H1 (cell line): ENCODE measurements at regions not wholly inside any gene's neighbourhood (a gene's known extent, or its start where the extent isn't known, plus 50 kb on each side); places are given as distances from the start of the nearest gene placed in this dataset.

ENCODE experiments used
- CTCF ChIA-PET: fragments of 300-600 bp; sonication (Branson Sonifier 250); formaldehyde crosslinking; loops from one replicate; lab custom pipeline; 2021; ENCODE audit not compliant: partially characterized antibody; lab: Charles Lee
- POLR2A ChIA-PET: fragments of 300-600 bp; sonication (Branson Sonifier 250); formaldehyde crosslinking; loops from one replicate; lab custom pipeline; 2021; ENCODE audit warnings: inconsistent platforms; ENCODE audit not compliant: partially characterized antibody; lab: Charles Lee
- DNase-seq, 2 experiments: peaks; one replicate each; pipeline versions ENCODE4 v3.0.0 to v3.0.0-alpha.2; 2010 to 2022; ENCODE audit warnings: low spot score in 2 of 2, low read depth in 1 of 2, mixed read lengths in 1 of 2
- FAIRE-seq: peaks from 2 replicates; lab custom pipeline; 2011; peaks lifted over from hg19 to GRCh38; lab: Jason Lieb, UNC
- H2AFZ ChIP-seq: 2 replicates; pipeline ENCODE4 v1.8.1; 2012; ENCODE audit warnings: low read length, inconsistent platforms
- H2AK5ac ChIP-seq: 2 replicates; pipeline ENCODE4 v1.6.1; 2013; ENCODE audit warnings: low read depth, low read length
- H2BK120ac ChIP-seq: replicated peaks from 2 replicates; pipeline ENCODE3; 2013; ENCODE audit warnings: low read depth, low read length, inconsistent platforms
- H2BK12ac ChIP-seq: 2 replicates; pipeline ENCODE4 v1.6.1; 2013; ENCODE audit warnings: low read depth, low read length
- H2BK15ac ChIP-seq: 2 replicates; pipeline ENCODE4 v1.6.1; 2013; ENCODE audit warnings: low read length
- H2BK20ac ChIP-seq: 2 replicates; pipeline ENCODE4 v1.6.1; 2013; ENCODE audit warnings: low read length
- H2BK5ac ChIP-seq: 2 replicates; pipeline ENCODE4 v1.6.1; 2013; ENCODE audit warnings: low read depth, low read length
- H3K14ac ChIP-seq: 2 replicates; pipeline ENCODE4 v1.6.1; 2013; ENCODE audit warnings: inconsistent platforms; ENCODE audit not compliant: insufficient read length
- H3K18ac ChIP-seq: 2 replicates; pipeline ENCODE4 v1.6.1; 2013; ENCODE audit warnings: low read length; ENCODE audit errors: extremely low read depth
- H3K23ac ChIP-seq: 2 replicates; pipeline ENCODE4 v1.6.1; 2013; ENCODE audit warnings: inconsistent platforms; ENCODE audit not compliant: insufficient read length
- H3K23me2 ChIP-seq: 2 replicates; pipeline ENCODE4 v1.6.1; 2013; ENCODE audit warnings: low read depth, low read length
- H3K27ac ChIP-seq: 2 replicates; pipeline ENCODE4 v1.6.1; 2011; ENCODE audit warnings: low read depth, low read length, inconsistent platforms
- H3K27me3 ChIP-seq, 4 experiments: replicated peaks in 1 of 4; 1 replicate in 1 of 4; 2 replicates in 3 of 4; pipeline versions ENCODE4 v1.6.1 to v1.8.1; 2011 to 2013; ENCODE audit warnings: low read length in 3 of 4, mild to moderate bottlenecking in 3 of 4, inconsistent platforms in 2 of 4, mixed read lengths in 2 of 4, moderate library complexity in 1 of 4; ENCODE audit not compliant: control insufficient read depth in 3 of 4, insufficient read depth in 3 of 4; ENCODE audit errors: extremely low read depth in 1 of 4
- H3K36me3 ChIP-seq, 4 experiments: 2 replicates each; pipeline versions ENCODE4 v1.6.1 to v1.8.1; 2011 to 2013; ENCODE audit warnings: mild to moderate bottlenecking in 4 of 4, low read length in 3 of 4, moderate library complexity in 2 of 4, control low read depth in 1 of 4, inconsistent platforms in 1 of 4; ENCODE audit not compliant: insufficient read depth in 4 of 4, control insufficient read depth in 2 of 4
- H3K4ac ChIP-seq: replicated peaks from 2 replicates; pipeline ENCODE3; 2013; ENCODE audit warnings: low read length, low read depth, mixed read lengths, inconsistent platforms; ENCODE audit not compliant: insufficient read length
- H3K4me1 ChIP-seq, 4 experiments: replicated peaks in 1 of 4; 1 replicate in 1 of 4; 2 replicates in 3 of 4; pipeline versions ENCODE4 v1.6.1 to v1.8.1; 2011 to 2013; ENCODE audit warnings: low read length in 3 of 4, inconsistent platforms in 2 of 4, mixed read lengths in 1 of 4; ENCODE audit not compliant: insufficient read depth in 4 of 4, control insufficient read depth in 3 of 4
- H3K4me2 ChIP-seq, 2 experiments: 2 replicates each; pipeline versions ENCODE4 v1.6.1 to v1.8.1; 2011 to 2013; ENCODE audit warnings: low read depth in 2 of 2, low read length in 2 of 2, control low read depth in 1 of 2, inconsistent platforms in 1 of 2, mild to moderate bottlenecking in 1 of 2; ENCODE audit not compliant: insufficient read depth in 1 of 2
- H3K4me3 ChIP-seq, 4 experiments: fragments of 200-600, 300-600 bp in 1 of 4; sonication (generic), shearing (Covaris generic), sonication (Bioruptor Twin) in 1 of 4; 2 replicates each; pipeline versions ENCODE4 v1.5.1 to v1.8.1; 2011 to 2016; ENCODE audit warnings: low read length in 4 of 4, low read depth in 3 of 4, control low read depth in 2 of 4, inconsistent platforms in 2 of 4, mild to moderate bottlenecking in 2 of 4, mixed read lengths in 1 of 4, moderate library complexity in 1 of 4; ENCODE audit not compliant: insufficient read depth in 2 of 4; ENCODE audit errors: extremely low read depth in 1 of 4
- H3K56ac ChIP-seq: replicated peaks from 2 replicates; pipeline ENCODE3; 2013; ENCODE audit warnings: low read depth, mild to moderate bottlenecking, mixed read lengths, low read length, inconsistent platforms; ENCODE audit not compliant: insufficient read length
- H3K79me1 ChIP-seq: 2 replicates; pipeline ENCODE4 v1.6.1; 2013; ENCODE audit warnings: low read depth, low read length, control low read depth
- H3K79me2 ChIP-seq, 2 experiments: 2 replicates each; pipeline versions ENCODE4 v1.6.1 to v1.8.1; 2012 to 2013; ENCODE audit warnings: low read length in 2 of 2, mild to moderate bottlenecking in 2 of 2, inconsistent platforms in 1 of 2; ENCODE audit not compliant: insufficient read depth in 2 of 2, control insufficient read depth in 1 of 2
- H3K9ac ChIP-seq, 4 experiments: replicated peaks in 1 of 4; 1 replicate in 1 of 4; 2 replicates in 3 of 4; pipeline versions ENCODE4 v1.6.1 to v1.8.1; 2011 to 2013; ENCODE audit warnings: low read depth in 3 of 4, low read length in 3 of 4, control low read depth in 2 of 4, mild to moderate bottlenecking in 2 of 4, moderate library complexity in 2 of 4, inconsistent platforms in 1 of 4; ENCODE audit errors: extremely low read depth in 1 of 4
- H3K9me3 ChIP-seq, 2 experiments: 2 replicates each; pipeline versions ENCODE4 v1.6.1 to v1.8.1; 2012 to 2013; ENCODE audit warnings: mild to moderate bottlenecking in 2 of 2, moderate library complexity in 2 of 2, control low read depth in 1 of 2, inconsistent platforms in 1 of 2, low read depth in 1 of 2, low read length in 1 of 2, mixed read lengths in 1 of 2; ENCODE audit not compliant: insufficient read depth in 2 of 2
- H4K20me1 ChIP-seq, 2 experiments: replicated peaks in 1 of 2; 2 replicates each; pipeline versions ENCODE3 to v1.8.1; 2011 to 2013; ENCODE audit warnings: inconsistent platforms in 2 of 2, low read length in 2 of 2, mild to moderate bottlenecking in 1 of 2; ENCODE audit not compliant: insufficient read depth in 2 of 2, control insufficient read depth in 1 of 2
- H4K5ac ChIP-seq: 2 replicates; pipeline ENCODE4 v1.6.1; 2013; ENCODE audit warnings: low read length, low read depth, mixed read lengths, inconsistent platforms; ENCODE audit not compliant: insufficient read length
- H4K8ac ChIP-seq: 2 replicates; pipeline ENCODE4 v1.8.0; 2013; ENCODE audit warnings: mild to moderate bottlenecking, moderate library complexity, low read length, inconsistent platforms; ENCODE audit not compliant: insufficient read depth; ENCODE audit errors: extremely low read depth
- H4K91ac ChIP-seq: replicated peaks from 2 replicates; pipeline ENCODE3; 2013; ENCODE audit warnings: low read length, mixed read lengths, inconsistent platforms; ENCODE audit not compliant: insufficient read length
- BCL11A ChIP-seq, 2 experiments: IDR thresholded peaks; one replicate each; pipeline ENCODE4 v1.6.1; 2011; ENCODE audit warnings: low read depth in 2 of 2, low read length in 2 of 2, mild to moderate bottlenecking in 2 of 2
- EZH2 ChIP-seq: fragments of 200-600 bp; sonication (generic); IDR thresholded peaks from 2 replicates; pipeline ENCODE4 v1.7.1; 2012; ENCODE audit warnings: low read depth, mild to moderate bottlenecking, moderate library complexity, low read length, inconsistent platforms; ENCODE audit not compliant: severe bottlenecking
- FOSL1 ChIP-seq: IDR thresholded peaks from 2 replicates; pipeline ENCODE4 v1.6.1; 2011; ENCODE audit warnings: mild to moderate bottlenecking, low read depth, low read length, moderate library complexity; ENCODE audit not compliant: insufficient read depth
- POLR2A ChIP-seq, 2 experiments: IDR thresholded peaks; 1 replicate in 1 of 2; 2 replicates in 1 of 2; pipeline ENCODE4 v1.6.1; 2011; ENCODE audit warnings: low read depth in 2 of 2, low read length in 2 of 2, mild to moderate bottlenecking in 2 of 2; ENCODE audit errors: control extremely low read depth in 1 of 2
- WGBS, 2 experiments: shearing (Covaris generic) in 1 of 2; methylation state at CpG; one replicate each; pipeline versions ENCODE4 v1.1.6 to v1.1.7; 2013 to 2015; ENCODE audit warnings: low lambda C conversion rate in 2 of 2, mixed read lengths in 2 of 2, inconsistent platforms in 1 of 2, low coverage in 1 of 2, missing lambda C conversion rate in 1 of 2; ENCODE audit not compliant: insufficient replicate concordance in 2 of 2, insufficient coverage in 1 of 2, insufficient read length in 1 of 2; ENCODE audit errors: extremely low coverage in 1 of 2, missing lambda C conversion rate in 1 of 2; 5-methylcytosine and 5-hydroxymethylcytosine counted together

DNA sequence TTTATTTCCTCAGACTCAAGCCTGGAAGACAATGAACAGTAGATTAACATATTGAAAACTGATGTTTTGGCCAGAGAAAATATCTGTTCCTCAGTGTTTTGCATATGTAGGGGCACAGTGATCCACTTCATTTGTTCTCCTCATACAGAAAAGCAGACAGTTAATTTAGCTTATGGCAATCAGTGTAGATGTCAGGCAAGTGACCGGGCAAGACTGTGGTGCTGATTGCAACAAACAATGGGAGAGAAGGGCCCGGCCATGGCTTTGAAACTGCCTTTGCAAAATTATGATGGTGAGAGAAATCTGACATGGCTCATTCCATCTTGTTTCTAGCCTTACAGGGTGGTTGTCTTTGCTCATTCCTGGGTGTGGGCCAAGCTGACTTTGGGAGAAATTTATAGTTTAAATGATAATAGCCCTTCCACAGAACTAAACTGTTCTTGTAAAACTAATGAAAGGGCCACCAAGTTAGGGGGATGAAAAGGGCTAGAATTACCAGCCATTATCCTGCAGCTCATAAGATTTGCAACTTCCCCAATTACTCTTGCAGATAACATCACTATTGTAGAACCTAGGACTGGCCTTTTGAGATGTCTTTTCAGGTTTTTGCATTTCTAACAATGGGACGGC lies 220.3 kb downstream of the KTN1 start:
- WGBS, 2 experiments: 57% methylated on average over 3 of the region's 3 CpGs; no CpG with 5 or more reads in 1 of the 2 experiments
- no peak overlapping the region for H3K4me3 ChIP-seq

More for the DNA sequence above, 220.3 kb downstream of the KTN1 start:
- Histone ChIP-seq H2BK12ac (no peak overlapping the region), H2BK15ac (no peak overlapping the region), H3K4me2 (peak overlapping the region; percentile 7 to 10; a peak in 2 of 4 replicates), H4K5ac (no peak overlapping the region), H3K79me1 (no peaks in the 10 kb centered on the region), H3K23me2 (no peaks in the 10 kb centered on the region), H3K27ac (no peak overlapping the region), H3K4me1 (peaks cover 0 to 24% (median 18%) of the 10 kb centered on the region in 4 experiments), H4K91ac (no peak overlapping the region), H3K56ac (no peak overlapping the region), H3K36me3 (no peaks in the 10 kb centered on the region; a peak in 1 of 8 replicates), H2BK20ac (no peak overlapping the region), H3K79me2 (no peaks in the 10 kb centered on the region), H3K9me3 (peaks cover 0 to 7% of the 10 kb centered on the region in 2 experiments; a peak in 2 of 4 replicates), H3K14ac (no peak overlapping the region), H2AFZ (no peak overlapping the region), H3K4ac (no peak overlapping the region), H2AK5ac (no peak overlapping the region), H2BK5ac (peak overlapping the region; percentile 74; the same call in 1 of the 2 replicates), H4K20me1 (no peaks in the 10 kb centered on the region), H3K27me3 (no peaks in the 10 kb centered on the region), H4K8ac (no peak overlapping the region), H3K18ac (no peak overlapping the region; the same call in 1 of the 2 replicates), H3K9ac (no peak overlapping the region), H3K23ac (no peak overlapping the region), H2BK120ac (peak overlapping the region; percentile 36)
- no peak for TF ChIP-seq EZH2
- TF ChIP-seq BCL11A (IDR thresholded peaks at IDR 0.05; ENCODE audit: low read depth in 2 of 2, low read length in 2 of 2): no peak
- TF ChIP-seq POLR2A (IDR thresholded peaks at IDR 0.05; ENCODE audit: control extremely low read depth in 1 of 2, low read depth in 2 of 2, low read length in 2 of 2): no peak
- no peak for TF ChIP-seq FOSL1
- CTCF ChIA-PET: interaction anchor here (1.1 to 1.7 kb wide), 2 partner anchors 22 to 590 kb away, joined by 3 to 5 read pairs; no protein-coding TSS in a partner anchor
- DNase-seq: peak in 1 of 2 experiments; percentile 38
- POLR2A ChIA-PET: interaction anchor here (1.5 kb wide), 1 partner anchor 10 kb away, joined by 3 read pairs; no protein-coding TSS in a partner anchor
- FAIRE-seq: no peak
